ENCODE measurements at regions not wholly inside any gene's neighbourhood (a gene's known extent, or its start where the extent isn't known, plus 50 kb on each side); places are given as distances from the start of the nearest gene placed in this dataset.

DNA sequence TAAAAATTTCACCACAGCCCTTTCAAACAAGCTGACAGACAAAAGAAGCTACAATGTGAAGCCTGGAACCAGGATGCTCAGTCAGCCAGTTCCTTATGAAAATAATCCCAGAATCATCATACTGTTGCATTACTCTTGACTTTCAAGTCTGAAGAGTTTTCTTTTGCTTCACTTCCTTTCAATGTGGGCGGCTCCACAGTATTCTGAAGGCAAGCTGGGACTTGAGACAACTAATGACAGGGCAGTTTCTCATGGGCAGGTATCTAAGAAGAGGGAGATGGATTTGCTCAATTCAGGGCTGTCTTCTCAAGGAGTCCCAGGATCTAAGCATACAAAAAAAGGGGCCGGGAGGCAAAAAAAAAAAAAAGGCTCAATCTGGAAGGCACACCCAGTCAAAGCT, 173.4 kb downstream of the PAPSS1 start:
- H4K20me1 ChIP-seq (ENCODE audit: insufficient read depth, low read length), result no peaks in the 10 kb centered on the region
- H4K91ac ChIP-seq (ENCODE audit: insufficient read depth, low read depth, low read length), result no peak overlapping the region
- H3K4me2 ChIP-seq (ENCODE audit: low read depth, low read length), result no peak overlapping the region
- ATAC-seq (ENCODE audit: low read depth) (no peak), DNase-seq (no peak)
- H4K5ac ChIP-seq (ENCODE audit: low read depth, low read length), result no peak overlapping the region
- TF ChIP-seq RAD21 (IDR thresholded peaks at IDR 0.05; ENCODE audit: low read length) (no peak), MAZ (IDR thresholded peaks at IDR 0.05; ENCODE audit: borderline replicate concordance, low read depth, low read length) (no peak), FOS (IDR thresholded peaks at IDR 0.05; ENCODE audit: low read depth, low read length) (no peak), CHD1 (IDR thresholded peaks at IDR 0.05; ENCODE audit: low read depth, low read length) (no peak), MXI1 (IDR thresholded peaks at IDR 0.05; ENCODE audit: borderline replicate concordance, low read depth, low read length) (no peak), BHLHE40 (IDR thresholded peaks at IDR 0.05; ENCODE audit: low read depth, low read length) (no peak), MAFK (IDR thresholded peaks at IDR 0.05; ENCODE audit: low read depth, low read length) (no peak), NFE2L2 (IDR thresholded peaks at IDR 0.05; ENCODE audit: low read depth, low read length) (no peak), SMC3 (IDR thresholded peaks at IDR 0.05; ENCODE audit: low read depth, low read length) (no peak), CEBPB (IDR thresholded peaks at IDR 0.05; ENCODE audit: low read depth, low read length) (no peak), RCOR1 (IDR thresholded peaks at IDR 0.05; ENCODE audit: insufficient replicate concordance, low read length) (no peak), POLR2A (IDR thresholded peaks at IDR 0.05; ENCODE audit: low read depth, low read length) (no peak), RFX5 (IDR thresholded peaks at IDR 0.05; ENCODE audit: low read depth, low read length) (no peak)
- TF ChIP-seq, protein P1, sequence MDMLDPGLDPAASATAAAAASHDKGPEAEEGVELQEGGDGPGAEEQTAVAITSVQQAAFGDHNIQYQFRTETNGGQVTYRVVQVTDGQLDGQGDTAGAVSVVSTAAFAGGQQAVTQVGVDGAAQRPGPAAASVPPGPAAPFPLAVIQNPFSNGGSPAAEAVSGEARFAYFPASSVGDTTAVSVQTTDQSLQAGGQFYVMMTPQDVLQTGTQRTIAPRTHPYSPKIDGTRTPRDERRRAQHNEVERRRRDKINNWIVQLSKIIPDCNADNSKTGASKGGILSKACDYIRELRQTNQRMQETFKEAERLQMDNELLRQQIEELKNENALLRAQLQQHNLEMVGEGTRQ (IDR thresholded peaks at IDR 0.05; ENCODE audit: low read depth, low read length), result no peak
- TF ChIP-seq, protein P2, sequence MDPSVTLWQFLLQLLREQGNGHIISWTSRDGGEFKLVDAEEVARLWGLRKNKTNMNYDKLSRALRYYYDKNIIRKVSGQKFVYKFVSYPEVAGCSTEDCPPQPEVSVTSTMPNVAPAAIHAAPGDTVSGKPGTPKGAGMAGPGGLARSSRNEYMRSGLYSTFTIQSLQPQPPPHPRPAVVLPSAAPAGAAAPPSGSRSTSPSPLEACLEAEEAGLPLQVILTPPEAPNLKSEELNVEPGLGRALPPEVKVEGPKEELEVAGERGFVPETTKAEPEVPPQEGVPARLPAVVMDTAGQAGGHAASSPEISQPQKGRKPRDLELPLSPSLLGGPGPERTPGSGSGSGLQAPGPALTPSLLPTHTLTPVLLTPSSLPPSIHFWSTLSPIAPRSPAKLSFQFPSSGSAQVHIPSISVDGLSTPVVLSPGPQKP (IDR thresholded peaks at IDR 0.05; ENCODE audit: borderline replicate concordance, low read depth, low read length), result no peak
- TF ChIP-seq, protein P3, sequence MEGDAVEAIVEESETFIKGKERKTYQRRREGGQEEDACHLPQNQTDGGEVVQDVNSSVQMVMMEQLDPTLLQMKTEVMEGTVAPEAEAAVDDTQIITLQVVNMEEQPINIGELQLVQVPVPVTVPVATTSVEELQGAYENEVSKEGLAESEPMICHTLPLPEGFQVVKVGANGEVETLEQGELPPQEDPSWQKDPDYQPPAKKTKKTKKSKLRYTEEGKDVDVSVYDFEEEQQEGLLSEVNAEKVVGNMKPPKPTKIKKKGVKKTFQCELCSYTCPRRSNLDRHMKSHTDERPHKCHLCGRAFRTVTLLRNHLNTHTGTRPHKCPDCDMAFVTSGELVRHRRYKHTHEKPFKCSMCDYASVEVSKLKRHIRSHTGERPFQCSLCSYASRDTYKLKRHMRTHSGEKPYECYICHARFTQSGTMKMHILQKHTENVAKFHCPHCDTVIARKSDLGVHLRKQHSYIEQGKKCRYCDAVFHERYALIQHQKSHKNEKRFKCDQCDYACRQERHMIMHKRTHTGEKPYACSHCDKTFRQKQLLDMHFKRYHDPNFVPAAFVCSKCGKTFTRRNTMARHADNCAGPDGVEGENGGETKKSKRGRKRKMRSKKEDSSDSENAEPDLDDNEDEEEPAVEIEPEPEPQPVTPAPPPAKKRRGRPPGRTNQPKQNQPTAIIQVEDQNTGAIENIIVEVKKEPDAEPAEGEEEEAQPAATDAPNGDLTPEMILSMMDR (conservative IDR thresholded peaks at IDR 0.05; ENCODE audit: low read depth, low read length), result no peak
- intact Hi-C loops (cut with micrococcal nuclease), result no loop called here
- no peaks in the 10 kb centered on the region for H3K9me1 ChIP-seq (ENCODE audit: insufficient read depth, low read length)
- no peak overlapping the region for H2BK5ac ChIP-seq (ENCODE audit: low read depth, low read length, poor library complexity, severe bottlenecking)
- H3K9ac ChIP-seq (ENCODE audit: low read depth, low read length), result no peak overlapping the region
- no peaks in the 10 kb centered on the region for H3K36me3 ChIP-seq (ENCODE audit: control insufficient read depth, insufficient read depth, low read length)
- H3K4me3 ChIP-seq (ENCODE audit: insufficient read depth, low read depth, low read length), result no peak overlapping the region
- no peak overlapping the region for H2AK9ac ChIP-seq (replicated peaks; ENCODE audit: low read depth, low read length, poor library complexity)
- H3K4me1 ChIP-seq (ENCODE audit: control insufficient read depth, insufficient read depth, low read length), result no peaks in the 10 kb centered on the region
- no peak overlapping the region for H3K56ac ChIP-seq (ENCODE audit: extremely low read depth, insufficient read depth, low read length)
- WGBS, 2 experiments (ENCODE audit: extremely low coverage in 2 of 2, insufficient read length in 1 of 2), result no CpG with 5 or more reads among the region's 2 CpGs
- no peak overlapping the region for H2AK5ac ChIP-seq (ENCODE audit: low read depth, low read length)
- H3K9me3 ChIP-seq (ENCODE audit: control insufficient read depth, insufficient read depth, low read length), result no peaks in the 10 kb centered on the region
- H2BK15ac ChIP-seq (ENCODE audit: low read depth, low read length), result no peak overlapping the region
- H3K23ac ChIP-seq (ENCODE audit: low read depth, low read length), result no peak overlapping the region
- no peak overlapping the region for H3K14ac ChIP-seq (replicated peaks; ENCODE audit: low read depth, low read length)
- ChIA-PET POLR2A (ENCODE audit: unreplicated experiment) (no interaction called here), CTCF (interaction anchor here (0.6 kb wide), 2 partner anchors 184 to 813 kb away, joined by 3 to 4 read pairs; no protein-coding TSS in a partner anchor)
- H3K79me1 ChIP-seq (ENCODE audit: low read depth in 1 of 2, low read length in 2 of 2), result no peaks in the 10 kb centered on the region
- H4K8ac ChIP-seq (ENCODE audit: low read depth in 2 of 2, low read length in 2 of 2), result no peak overlapping the region
- dilution Hi-C loops (cut with HindIII; ENCODE audit: low sequenced_read_pairs, unreplicated experiment), result no loop called here
- H2BK120ac ChIP-seq (ENCODE audit: low read depth, low read length), result no peak overlapping the region
- H3K27ac ChIP-seq (ENCODE audit: insufficient read depth, low read length), result no peak overlapping the region
- no peaks in the 10 kb centered on the region; the same call in 1 of the 2 replicates for H3K27me3 ChIP-seq (ENCODE audit: control insufficient read depth, insufficient read depth, low read length)
- in situ Hi-C loops (cut with MboI; ENCODE audit: low sequenced_read_pairs), result no loop called here
- no peak overlapping the region for H2BK20ac ChIP-seq (ENCODE audit: low read depth, low read length)
- no TSS peak for BruUV-seq (replicated peaks)
- H3K18ac ChIP-seq (ENCODE audit: low read depth, low read length), result no peak overlapping the region
- no peak overlapping the region for H2AFZ ChIP-seq (replicated peaks; ENCODE audit: low read length, poor library complexity)
- no peak overlapping the region for H3K4ac ChIP-seq (ENCODE audit: low read depth, low read length)
